ENCODE measurements at regions not wholly inside any gene's neighbourhood (a gene's known extent, or its start where the extent isn't known, plus 50 kb on each side); places are given as distances from the start of the nearest gene placed in this dataset.
"Not testable (repeated sequence)": the region's sequence is repeated elsewhere in the genome, so short reads cannot be mapped to it uniquely, and the experiment has no call there.

DNA sequence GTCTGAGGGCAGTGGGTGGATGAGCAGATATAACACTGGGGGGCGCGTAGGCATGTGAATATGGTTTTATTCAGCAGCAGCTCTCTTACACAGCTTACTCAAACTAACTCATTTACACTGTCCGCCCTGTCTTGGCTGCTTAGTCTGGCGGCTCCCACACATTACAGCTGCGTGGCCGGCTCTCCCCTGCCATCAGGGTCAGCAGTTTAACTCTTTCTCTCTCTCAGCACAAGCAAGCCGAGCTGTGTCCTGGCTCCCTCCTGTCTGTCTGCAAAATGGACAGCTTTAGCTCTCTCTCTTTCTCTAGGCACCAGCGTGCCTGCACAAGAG, 1310.1 kb upstream of the RAG2 start:
- no peak overlapping the region for H3K4me3 Mint-ChIP-seq
- H3K27ac Mint-ChIP-seq: no peak overlapping the region
- no peaks in the 10 kb centered on the region for H3K4me1 Mint-ChIP-seq
- no peaks in the 10 kb centered on the region for H3K27me3 Mint-ChIP-seq
- peaks cover 11% of the 10 kb centered on the region for H3K9me3 Mint-ChIP-seq
- no peaks in the 10 kb centered on the region for H3K36me3 Mint-ChIP-seq

DNA sequence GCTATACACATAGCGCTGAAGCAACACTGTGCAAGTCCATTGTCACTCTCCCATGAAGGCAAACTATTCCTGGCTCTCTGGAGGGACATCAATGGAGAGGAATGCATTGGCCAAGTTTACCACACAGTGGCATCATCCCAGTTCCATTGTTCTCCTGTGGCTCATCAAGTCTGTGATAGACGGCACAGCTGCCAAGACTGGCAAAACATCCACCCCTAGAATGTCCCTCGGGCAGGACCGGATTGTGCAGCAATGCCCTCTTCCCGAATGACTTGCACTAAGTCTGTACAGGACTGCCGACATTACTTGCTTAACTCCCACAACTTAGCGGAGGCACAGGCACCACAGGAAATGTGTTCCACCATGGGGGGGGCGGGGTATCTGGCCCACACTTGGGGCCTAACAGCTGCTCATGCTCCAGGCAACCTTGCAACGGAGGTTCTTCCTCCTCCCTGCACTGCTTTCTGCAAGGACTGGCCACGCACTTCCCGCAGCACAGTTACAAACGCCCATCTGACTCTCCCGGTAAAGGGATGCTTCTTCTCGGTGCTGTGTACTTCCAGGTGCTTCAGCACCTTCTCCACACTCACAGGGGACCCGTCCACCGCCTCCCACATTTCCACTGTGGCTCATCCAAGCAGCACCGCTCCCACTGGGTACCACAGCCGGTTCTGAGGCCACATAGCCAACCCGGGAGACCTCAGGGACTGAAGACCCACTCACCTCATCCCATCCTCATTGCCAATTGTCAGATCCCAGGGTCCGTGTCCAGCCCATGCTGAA, 1309.6 kb upstream of the RAG2 start:
- Mint-ChIP-seq H3K27ac (no peak overlapping the region), H3K27me3 (no peaks in the 10 kb centered on the region), H3K4me1 (no peaks in the 10 kb centered on the region), H3K36me3 (no peaks in the 10 kb centered on the region), H3K9me3 (peaks cover 11% of the 10 kb centered on the region), H3K4me3 (no peak overlapping the region)

DNA sequence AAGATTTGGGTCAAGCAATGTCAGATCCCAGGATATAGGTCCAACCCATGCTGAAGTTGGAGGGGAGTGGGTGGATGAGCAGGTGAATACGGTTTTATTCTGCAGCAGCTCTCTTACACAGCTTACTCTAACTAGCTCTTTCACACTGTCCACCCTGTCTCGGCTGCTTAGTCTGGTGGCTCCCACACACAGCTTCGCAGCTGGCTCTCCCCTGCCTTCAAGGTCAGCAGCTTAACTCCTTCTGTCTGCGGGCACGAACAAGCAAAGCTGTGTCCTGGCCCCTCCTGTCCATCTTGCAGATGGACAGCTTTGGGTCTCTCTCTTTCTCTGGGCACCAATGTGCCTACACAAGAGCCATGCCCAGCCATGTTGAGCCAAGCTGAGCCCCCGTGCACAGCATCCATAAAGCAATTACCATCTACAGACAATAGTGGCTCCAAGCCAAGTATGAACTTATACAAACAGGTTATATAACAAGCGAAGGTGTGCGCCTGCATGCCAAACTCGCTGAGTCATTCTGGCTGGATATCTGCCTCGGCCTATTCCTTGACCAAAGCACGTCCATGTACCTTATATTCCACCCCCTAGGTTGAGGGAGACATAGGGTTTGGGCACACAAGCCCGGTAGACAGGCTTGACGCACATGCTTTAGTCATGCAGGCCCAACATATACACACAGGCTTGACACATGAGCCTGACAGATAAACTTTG, 1307.8 kb upstream of the RAG2 start:
- Mint-ChIP-seq H3K4me1 (no peaks in the 10 kb centered on the region), H3K9me3 (peaks cover 17% of the 10 kb centered on the region), H3K27ac (no peak overlapping the region), H3K27me3 (no peaks in the 10 kb centered on the region), H3K4me3 (no peak overlapping the region), H3K36me3 (no peaks in the 10 kb centered on the region)

DNA sequence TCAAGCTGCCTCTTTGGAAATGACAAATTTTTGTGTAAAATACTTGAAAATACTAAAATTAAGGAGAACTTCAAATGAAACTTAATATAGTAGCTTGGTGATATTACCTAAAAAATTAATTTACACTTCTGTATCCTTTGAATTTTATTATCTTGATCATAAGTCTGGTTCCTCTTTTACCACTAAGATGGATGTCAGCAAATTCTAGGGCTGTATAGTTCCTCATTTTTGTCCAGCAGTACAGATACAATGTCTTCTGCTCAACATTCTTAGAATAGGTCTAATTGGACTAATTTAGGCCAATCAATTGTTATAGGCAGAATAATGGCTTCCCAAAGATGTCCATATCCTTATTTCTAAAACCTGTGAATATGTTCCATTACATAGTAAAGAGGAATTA, 1298.0 kb upstream of the RAG2 start:
- peaks cover 20% of the 10 kb centered on the region for H3K9me3 Mint-ChIP-seq
- H3K27me3 Mint-ChIP-seq: no peaks in the 10 kb centered on the region
- H3K4me3 Mint-ChIP-seq: no peak overlapping the region
- H3K36me3 Mint-ChIP-seq: no peaks in the 10 kb centered on the region
- H3K4me1 Mint-ChIP-seq: no peaks in the 10 kb centered on the region
- H3K27ac Mint-ChIP-seq: no peak overlapping the region

DNA sequence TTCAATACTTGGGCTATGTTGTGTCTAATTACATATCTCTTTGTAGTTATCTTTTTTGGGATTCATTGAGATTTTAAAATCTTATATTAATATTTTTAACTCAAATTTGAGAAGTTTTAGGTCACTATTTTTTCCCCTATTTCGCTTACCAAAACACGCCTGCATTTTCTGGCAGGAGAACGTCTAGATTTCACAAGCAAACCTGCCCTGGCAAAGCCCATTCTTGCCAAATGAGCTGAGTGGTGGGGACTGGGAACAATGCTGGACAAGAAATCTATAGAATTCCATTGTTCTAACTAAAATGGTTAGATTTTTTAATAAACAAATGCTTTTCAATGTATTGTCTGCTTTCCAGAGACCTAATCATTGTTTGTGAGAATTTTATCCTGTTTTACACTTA, 1283.7 kb upstream of the RAG2 start:
- H3K4me3 Mint-ChIP-seq: no peak overlapping the region
- no peaks in the 10 kb centered on the region for H3K27me3 Mint-ChIP-seq
- no peak overlapping the region for H3K27ac Mint-ChIP-seq
- no peaks in the 10 kb centered on the region for H3K36me3 Mint-ChIP-seq
- no peaks in the 10 kb centered on the region for H3K9me3 Mint-ChIP-seq
- no peaks in the 10 kb centered on the region for H3K4me1 Mint-ChIP-seq

DNA sequence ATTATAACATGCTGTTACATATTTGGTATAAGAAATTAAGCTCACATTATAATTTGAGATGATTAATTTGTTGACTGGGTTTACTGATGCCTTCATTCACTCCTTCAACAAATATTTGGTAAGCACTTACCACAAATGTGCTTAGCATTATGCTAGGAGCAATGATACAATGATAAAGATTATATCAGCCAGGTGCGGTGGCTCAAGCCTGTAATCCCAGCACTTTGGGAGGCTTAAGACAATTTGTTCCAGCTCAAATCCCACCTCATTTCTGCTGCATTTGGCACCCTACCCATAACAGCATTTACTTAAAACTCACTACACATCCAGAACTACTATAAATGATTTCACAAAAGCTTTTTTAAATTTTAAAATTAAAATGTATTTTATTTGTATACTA, 1263.6 kb upstream of the RAG2 start:
- Mint-ChIP-seq H3K4me3 (no peak overlapping the region), H3K36me3 (no peaks in the 10 kb centered on the region), H3K27ac (no peak overlapping the region), H3K4me1 (no peaks in the 10 kb centered on the region), H3K27me3 (no peaks in the 10 kb centered on the region), H3K9me3 (no peaks in the 10 kb centered on the region)

DNA sequence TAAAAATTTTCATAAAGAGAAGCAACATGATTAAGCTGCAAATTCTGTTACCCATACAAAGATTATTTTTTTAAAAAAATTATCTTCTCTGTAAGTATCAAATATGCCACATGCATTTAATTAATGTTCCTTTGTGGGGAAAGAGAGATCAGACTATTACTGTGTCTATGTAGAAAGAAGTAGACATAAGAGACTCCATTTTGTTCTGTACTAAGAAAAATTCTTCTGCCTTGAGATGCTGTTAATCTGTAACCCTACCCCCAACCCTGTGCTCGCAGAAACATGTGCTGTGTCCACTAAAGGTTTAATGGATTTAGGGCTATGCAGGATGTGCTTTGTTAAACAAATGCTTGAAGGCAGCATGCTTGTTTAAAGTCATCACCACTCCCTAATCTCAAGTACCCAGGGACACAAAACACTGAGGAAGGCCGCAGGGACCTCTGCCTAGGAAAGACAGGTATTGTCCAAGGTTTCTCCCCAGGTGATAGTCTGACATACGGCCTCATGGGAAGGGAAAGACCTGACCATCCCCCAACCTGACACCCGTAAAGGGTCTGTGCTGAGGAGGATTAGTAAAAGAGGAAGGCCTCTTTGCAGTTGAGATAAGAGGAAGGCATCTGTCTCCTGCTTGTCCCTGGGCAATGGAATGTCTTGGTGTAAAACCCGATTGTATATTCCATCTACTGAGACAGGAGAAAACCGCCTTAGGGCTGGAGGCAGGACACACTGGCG, 1260.9 kb upstream of the RAG2 start:
- H3K36me3 Mint-ChIP-seq, H3K27me3 Mint-ChIP-seq, H3K27ac Mint-ChIP-seq, H3K4me3 Mint-ChIP-seq, H3K4me1 Mint-ChIP-seq, H3K9me3 Mint-ChIP-seq: not testable (repeated sequence)

DNA sequence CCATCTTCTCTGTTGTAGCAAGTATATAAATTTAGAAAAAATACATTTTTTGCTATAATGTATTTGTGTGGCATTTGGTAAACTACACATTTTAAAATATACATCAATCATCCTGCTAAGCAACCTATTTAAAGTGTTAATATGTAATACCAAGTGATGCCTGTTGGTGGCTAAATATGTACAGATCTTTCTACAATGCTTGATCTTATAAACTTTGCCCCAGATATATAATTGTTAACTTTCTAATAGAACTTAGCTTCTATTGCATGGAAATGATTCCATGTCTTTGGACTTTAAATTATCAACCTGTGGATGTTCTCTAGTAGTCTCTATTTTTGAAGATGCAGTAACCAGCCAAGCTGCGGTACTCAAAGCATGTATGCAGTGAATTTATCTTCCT, 1260.4 kb upstream of the RAG2 start:
- no peak overlapping the region for H3K27ac Mint-ChIP-seq
- no peaks in the 10 kb centered on the region for H3K4me1 Mint-ChIP-seq
- no peak overlapping the region for H3K4me3 Mint-ChIP-seq
- no peaks in the 10 kb centered on the region for H3K9me3 Mint-ChIP-seq
- H3K36me3 Mint-ChIP-seq: no peaks in the 10 kb centered on the region
- no peaks in the 10 kb centered on the region for H3K27me3 Mint-ChIP-seq

DNA sequence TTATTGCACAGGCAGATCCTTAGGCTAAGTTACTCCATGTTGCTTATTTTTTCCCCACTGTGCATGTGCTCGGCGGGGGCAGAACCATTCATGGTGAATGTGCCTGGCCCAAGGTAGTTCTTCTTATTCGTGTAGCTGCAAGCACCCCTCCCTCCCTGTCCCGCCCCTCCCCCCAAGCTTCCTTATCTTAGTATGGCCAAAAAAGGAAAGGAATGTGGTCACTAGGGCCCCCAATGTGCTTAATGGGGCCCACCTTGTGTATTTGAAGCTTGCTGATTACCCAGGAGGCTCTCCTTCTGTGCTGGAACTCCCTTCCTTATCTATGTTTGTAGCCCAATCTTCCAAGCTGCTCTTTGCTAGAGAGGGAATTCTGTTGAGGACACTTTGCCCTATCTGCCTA, 1259.7 kb upstream of the RAG2 start:
- H3K36me3 Mint-ChIP-seq: no peaks in the 10 kb centered on the region
- no peak overlapping the region for H3K27ac Mint-ChIP-seq
- no peaks in the 10 kb centered on the region for H3K27me3 Mint-ChIP-seq
- no peak overlapping the region for H3K4me3 Mint-ChIP-seq
- H3K4me1 Mint-ChIP-seq: no peaks in the 10 kb centered on the region
- H3K9me3 Mint-ChIP-seq: no peaks in the 10 kb centered on the region

DNA sequence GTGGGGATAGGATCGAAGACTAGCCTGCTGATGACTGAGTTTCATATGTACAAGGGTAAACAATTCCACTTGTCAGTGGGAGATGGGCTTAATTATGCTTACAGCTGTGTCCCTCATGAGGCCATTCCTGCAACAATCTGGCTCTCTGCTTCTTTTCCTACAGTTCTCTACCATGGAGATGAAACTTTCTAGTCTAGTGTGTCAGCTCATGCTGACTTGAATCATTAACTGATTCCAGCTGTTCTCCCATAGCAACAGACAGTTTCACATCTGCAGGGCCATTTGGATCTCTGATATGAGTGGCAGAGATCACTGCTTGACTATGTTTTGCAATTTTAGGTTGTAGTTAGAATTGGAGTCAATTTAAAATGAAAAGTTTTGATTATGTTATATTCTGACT, 1251.7 kb upstream of the RAG2 start:
- Mint-ChIP-seq H3K4me3 (no peak overlapping the region), H3K9me3 (no peaks in the 10 kb centered on the region), H3K36me3 (no peaks in the 10 kb centered on the region), H3K27ac (no peak overlapping the region), H3K27me3 (no peaks in the 10 kb centered on the region), H3K4me1 (no peaks in the 10 kb centered on the region)

DNA sequence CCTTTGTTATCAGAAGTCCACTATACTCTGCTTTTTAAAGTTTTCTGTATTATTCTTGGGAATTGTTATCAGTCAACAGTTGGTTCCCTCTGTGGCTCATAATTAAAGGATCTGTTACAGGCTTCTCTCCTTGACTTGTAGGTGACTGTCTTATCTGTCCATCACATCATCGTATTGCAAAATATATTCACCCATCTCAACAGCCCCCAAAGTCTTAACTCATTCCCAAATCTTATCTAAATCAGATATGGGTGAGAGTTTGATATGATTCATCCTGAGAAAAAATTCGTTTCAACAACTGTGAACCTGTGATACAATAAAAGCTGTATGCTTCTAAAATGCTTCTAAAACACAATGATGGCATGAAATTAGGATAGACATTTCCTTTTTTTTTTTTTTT, 1245.6 kb upstream of the RAG2 start:
- Mint-ChIP-seq H3K27me3 (no peaks in the 10 kb centered on the region), H3K4me1 (no peaks in the 10 kb centered on the region), H3K27ac (no peak overlapping the region), H3K36me3 (no peaks in the 10 kb centered on the region), H3K4me3 (no peak overlapping the region), H3K9me3 (no peaks in the 10 kb centered on the region)

DNA sequence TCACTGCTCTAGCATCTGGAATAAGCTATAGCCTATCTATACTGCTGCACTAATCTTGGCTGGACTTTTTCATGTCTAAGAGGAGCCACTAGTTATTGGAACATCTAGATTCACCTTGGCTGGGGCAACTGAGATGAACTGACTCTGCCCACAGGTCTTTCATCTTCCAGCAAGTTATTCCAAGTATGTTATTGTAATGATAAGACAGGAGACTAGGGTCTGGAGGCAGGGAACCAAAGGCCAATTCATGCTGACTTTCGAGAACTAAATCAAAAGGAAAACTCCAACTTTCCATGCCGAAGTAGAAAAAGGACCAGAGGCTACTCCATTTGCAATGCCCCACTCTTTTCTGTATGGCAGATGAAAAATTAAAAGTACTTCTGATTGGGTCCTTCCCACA, 1243.0 kb upstream of the RAG2 start:
- H3K27me3 Mint-ChIP-seq: no peaks in the 10 kb centered on the region
- no peaks in the 10 kb centered on the region for H3K36me3 Mint-ChIP-seq
- peaks cover 3% of the 10 kb centered on the region for H3K9me3 Mint-ChIP-seq
- no peak overlapping the region for H3K27ac Mint-ChIP-seq
- no peak overlapping the region for H3K4me3 Mint-ChIP-seq
- H3K4me1 Mint-ChIP-seq: no peaks in the 10 kb centered on the region

DNA sequence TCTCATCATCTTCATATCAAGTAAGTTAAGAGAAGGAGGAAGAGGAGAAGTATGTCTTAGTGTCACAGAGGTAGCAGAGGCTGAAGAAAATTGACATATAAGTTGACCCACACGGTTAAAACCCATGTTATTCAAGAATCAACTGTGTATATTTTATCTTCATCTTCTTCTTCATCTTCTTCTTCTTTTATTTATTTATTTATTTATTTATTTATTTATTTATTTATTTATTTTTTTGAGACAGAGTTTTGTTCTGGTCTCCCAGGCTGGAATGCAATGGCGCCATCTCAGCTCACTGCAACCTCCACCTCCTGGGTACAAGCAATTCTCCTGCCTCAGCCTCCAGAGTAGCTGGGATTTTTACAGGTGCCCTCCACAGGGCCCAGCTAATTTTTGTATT, 1242.3 kb upstream of the RAG2 start:
- H3K9me3 Mint-ChIP-seq: not testable (repeated sequence)

DNA sequence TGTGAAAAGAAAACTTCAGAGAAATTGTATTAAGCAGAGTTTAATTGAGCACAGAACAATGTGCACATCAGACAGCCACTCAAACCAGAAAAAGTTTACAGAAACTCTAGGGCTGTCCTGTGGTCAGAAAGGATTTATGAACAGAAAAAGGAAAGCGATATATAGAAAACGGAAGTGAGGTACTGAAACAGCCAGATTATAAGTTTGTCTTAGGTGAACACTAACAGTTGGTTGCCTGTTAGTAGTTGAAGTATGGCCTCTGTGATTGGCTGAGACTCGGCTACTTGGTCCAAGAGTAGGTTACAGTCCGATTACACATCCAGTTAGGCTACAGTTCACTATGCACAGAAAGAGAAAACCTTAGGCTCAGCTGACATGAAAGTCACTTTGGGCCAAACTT, 1232.5 kb upstream of the RAG2 start:
- Mint-ChIP-seq H3K4me3 (no peak overlapping the region), H3K27me3 (no peaks in the 10 kb centered on the region), H3K36me3 (no peaks in the 10 kb centered on the region), H3K9me3 (no peaks in the 10 kb centered on the region), H3K27ac (no peak overlapping the region), H3K4me1 (no peaks in the 10 kb centered on the region)

More for the DNA sequence above, 1242.3 kb upstream of the RAG2 start:
- H3K4me1 Mint-ChIP-seq, H3K36me3 Mint-ChIP-seq, H3K27me3 Mint-ChIP-seq, H3K27ac Mint-ChIP-seq, H3K4me3 Mint-ChIP-seq: not testable (repeated sequence)

DNA sequence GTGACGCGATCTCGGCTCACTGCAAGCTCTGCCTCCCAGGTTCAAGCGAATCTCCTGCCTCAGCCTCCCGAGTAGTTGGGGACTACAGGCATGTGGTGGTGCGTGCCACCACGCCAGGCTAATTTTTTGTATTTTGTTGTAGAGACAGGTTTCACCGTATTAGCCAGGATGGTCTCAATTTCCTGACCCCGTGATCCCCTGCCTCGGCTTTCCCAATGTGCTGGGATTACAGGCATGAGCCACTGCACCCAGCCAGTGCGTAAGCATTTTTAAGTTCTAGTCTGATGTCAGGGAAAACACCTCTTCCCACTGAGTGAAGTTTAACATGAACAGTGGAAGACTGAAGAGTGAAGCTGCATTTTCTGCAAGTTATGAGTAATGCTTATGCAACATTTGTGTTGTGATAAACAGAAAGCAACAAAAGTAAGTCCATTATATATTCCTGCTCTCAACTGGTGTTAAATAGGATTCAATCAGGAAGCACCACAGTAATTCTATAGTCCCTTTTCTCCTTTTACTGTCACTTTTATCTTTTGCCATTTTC, 1219.8 kb upstream of the RAG2 start:
- Mint-ChIP-seq H3K4me1 (no peaks in the 10 kb centered on the region), H3K4me3 (no peak overlapping the region), H3K36me3 (no peaks in the 10 kb centered on the region), H3K27me3 (no peaks in the 10 kb centered on the region), H3K27ac (no peak overlapping the region), H3K9me3 (peaks cover 9% of the 10 kb centered on the region)

DNA sequence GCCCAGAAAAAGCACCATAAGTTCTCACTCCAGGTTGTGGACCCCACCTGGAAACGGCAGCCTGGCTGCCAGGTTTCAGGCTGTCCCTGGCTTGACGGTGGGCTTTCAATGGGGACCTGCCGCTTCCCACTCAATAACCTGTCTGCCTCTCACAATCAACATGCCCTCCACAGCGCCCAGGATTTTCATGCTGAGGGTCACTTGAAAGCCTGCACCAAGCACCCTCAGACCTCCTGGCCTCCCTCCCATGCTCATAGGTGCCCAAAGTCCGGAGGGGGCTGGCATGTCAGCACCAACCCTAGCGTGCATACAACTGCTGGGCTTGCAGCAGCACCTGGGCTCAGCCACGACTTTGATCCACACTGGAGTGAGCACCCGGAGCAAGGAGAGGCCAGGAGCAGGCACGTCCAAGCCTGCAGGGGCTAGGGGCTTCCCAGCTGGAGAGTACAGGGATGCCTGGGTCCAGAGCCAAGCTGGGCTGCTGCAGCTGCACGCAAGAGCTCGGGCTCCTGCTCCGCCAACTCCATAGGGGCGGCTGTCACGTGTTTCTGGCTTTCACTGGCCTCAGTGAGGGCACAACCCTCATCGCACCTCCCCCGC, 1214.3 kb upstream of the RAG2 start:
- no peaks in the 10 kb centered on the region for H3K4me1 Mint-ChIP-seq
- no peaks in the 10 kb centered on the region for H3K36me3 Mint-ChIP-seq
- no peak overlapping the region for H3K4me3 Mint-ChIP-seq
- H3K27ac Mint-ChIP-seq: no peak overlapping the region
- no peaks in the 10 kb centered on the region for H3K9me3 Mint-ChIP-seq
- no peaks in the 10 kb centered on the region for H3K27me3 Mint-ChIP-seq

Measured in activated naive CD4-positive, alpha-beta T cell treated with anti-CD3 and anti-CD28 coated beads, Interleukin-2, amount 50 U/mL, for 24 hours (primary cell).